Glutamatergic neuron (in vitro differentiated cells): ENCODE measurements at regions not wholly inside any gene's neighbourhood (a gene's known extent, or its start where the extent isn't known, plus 50 kb on each side); places are given as distances from the start of the nearest gene placed in this dataset.
"Not testable (repeated sequence)": the region's sequence is repeated elsewhere in the genome, so short reads cannot be mapped to it uniquely, and the experiment has no call there.

Experiments used
- DNase-seq: peaks from one replicate; pipeline ENCODE4 v3.0.0; 2022
- H3K27ac Mint-ChIP-seq: one replicate; pipeline ENCODE4 v1.8.0; 2020; ENCODE audit warnings: mild to moderate bottlenecking, mixed read lengths, inconsistent platforms; ENCODE audit not compliant: unreplicated experiment
- H3K27me3 Mint-ChIP-seq: one replicate; pipeline ENCODE4 v1.8.0; 2020; ENCODE audit warnings: mild to moderate bottlenecking, moderate library complexity, mixed read lengths, inconsistent platforms; ENCODE audit not compliant: unreplicated experiment
- H3K36me3 Mint-ChIP-seq: one replicate; pipeline ENCODE4 v1.8.0; 2020; ENCODE audit warnings: mild to moderate bottlenecking, mixed read lengths, inconsistent platforms; ENCODE audit not compliant: unreplicated experiment
- H3K4me1 Mint-ChIP-seq: one replicate; pipeline ENCODE4 v1.8.0; 2020; ENCODE audit warnings: mild to moderate bottlenecking, low read depth, mixed read lengths, inconsistent platforms; ENCODE audit not compliant: unreplicated experiment
- H3K4me3 Mint-ChIP-seq: one replicate; pipeline ENCODE4 v1.8.0; 2020; ENCODE audit warnings: mild to moderate bottlenecking, mixed read lengths, inconsistent platforms; ENCODE audit not compliant: unreplicated experiment
- H3K9me3 Mint-ChIP-seq: one replicate; pipeline ENCODE4 v1.8.0; 2020; ENCODE audit warnings: mild to moderate bottlenecking, moderate library complexity, mixed read lengths, inconsistent platforms; ENCODE audit not compliant: unreplicated experiment
- TF ChIP-seq, protein P1 (sequence below): fragments of 200-600 bp; sonication (generic); IDR thresholded peaks from one replicate; pipeline ENCODE4 v1.5.0; 2021; ENCODE audit not compliant: partially characterized antibody, unreplicated experiment

DNA sequence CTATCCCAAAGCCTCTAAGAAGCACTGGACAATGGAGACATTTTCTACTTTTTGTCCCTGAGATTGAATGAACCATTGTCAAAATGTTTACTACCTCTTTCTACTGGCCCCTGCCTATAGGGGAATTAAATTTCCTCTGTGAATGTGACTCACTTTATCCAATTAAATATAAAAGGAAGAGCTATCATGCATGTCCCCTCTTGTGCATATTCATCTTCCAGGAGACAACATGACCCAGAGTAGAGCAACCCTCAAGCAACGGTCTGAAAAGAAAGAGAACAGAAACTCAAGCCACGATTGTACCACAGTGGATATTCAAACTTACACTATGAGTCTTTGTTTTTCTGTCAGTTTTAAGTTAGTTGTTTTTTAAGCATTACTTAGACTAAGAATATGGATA, 938.4 kb upstream of the ATXN7L3B start:
- Mint-ChIP-seq H3K36me3 (no peaks in the 10 kb centered on the region), H3K4me3 (no peak overlapping the region), H3K27ac (no peak overlapping the region), H3K4me1 (no peaks in the 10 kb centered on the region), H3K27me3 (no peaks in the 10 kb centered on the region), H3K9me3 (no peaks in the 10 kb centered on the region)
- no peak for DNase-seq
- TF ChIP-seq, protein P1, sequence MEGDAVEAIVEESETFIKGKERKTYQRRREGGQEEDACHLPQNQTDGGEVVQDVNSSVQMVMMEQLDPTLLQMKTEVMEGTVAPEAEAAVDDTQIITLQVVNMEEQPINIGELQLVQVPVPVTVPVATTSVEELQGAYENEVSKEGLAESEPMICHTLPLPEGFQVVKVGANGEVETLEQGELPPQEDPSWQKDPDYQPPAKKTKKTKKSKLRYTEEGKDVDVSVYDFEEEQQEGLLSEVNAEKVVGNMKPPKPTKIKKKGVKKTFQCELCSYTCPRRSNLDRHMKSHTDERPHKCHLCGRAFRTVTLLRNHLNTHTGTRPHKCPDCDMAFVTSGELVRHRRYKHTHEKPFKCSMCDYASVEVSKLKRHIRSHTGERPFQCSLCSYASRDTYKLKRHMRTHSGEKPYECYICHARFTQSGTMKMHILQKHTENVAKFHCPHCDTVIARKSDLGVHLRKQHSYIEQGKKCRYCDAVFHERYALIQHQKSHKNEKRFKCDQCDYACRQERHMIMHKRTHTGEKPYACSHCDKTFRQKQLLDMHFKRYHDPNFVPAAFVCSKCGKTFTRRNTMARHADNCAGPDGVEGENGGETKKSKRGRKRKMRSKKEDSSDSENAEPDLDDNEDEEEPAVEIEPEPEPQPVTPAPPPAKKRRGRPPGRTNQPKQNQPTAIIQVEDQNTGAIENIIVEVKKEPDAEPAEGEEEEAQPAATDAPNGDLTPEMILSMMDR: no peak

DNA sequence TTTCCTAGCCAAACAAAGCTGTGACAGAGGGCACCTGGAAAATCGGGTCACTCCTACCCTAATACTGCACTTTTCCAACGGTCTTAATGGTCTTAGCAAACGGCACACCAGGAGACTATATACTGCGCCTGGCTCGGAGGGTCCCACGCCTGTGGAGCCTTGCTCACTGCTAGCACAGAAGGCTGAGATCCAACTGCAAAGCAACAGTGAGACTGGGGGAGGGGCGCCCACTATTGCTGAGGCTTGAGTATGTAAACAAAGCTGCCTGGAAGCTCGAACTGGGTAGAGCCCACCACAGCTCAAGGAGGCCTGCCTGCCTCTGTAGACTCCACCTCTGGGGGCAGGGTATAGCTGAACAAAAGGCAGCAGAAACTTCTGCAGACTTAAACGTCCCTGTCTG, 931.7 kb upstream of the ATXN7L3B start:
- not testable (repeated sequence) for H3K9me3 Mint-ChIP-seq, H3K27ac Mint-ChIP-seq, H3K27me3 Mint-ChIP-seq, DNase-seq, H3K36me3 Mint-ChIP-seq, H3K4me1 Mint-ChIP-seq, H3K4me3 Mint-ChIP-seq

DNA sequence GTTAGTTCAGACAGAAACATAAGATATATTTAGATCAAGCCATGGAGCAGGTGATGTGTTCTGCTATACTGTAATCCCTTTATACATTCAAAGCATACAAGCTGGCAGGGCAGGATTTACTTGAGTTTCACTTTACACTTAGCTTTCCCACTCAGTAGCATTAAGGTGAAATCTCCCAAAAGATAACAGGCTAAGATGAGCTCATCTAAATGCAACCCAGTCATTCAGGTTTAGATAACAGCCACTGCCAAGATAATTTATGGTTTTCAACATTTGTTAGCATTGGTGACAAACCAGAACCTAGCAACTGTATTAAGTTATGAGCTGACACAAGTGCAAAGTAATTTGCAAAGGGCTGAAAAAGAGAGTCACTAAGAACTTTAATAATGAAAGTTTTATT, 925.1 kb upstream of the ATXN7L3B start:
- H3K27me3 Mint-ChIP-seq: peaks cover under 1% of the 10 kb centered on the region
- H3K4me1 Mint-ChIP-seq: no peaks in the 10 kb centered on the region
- H3K27ac Mint-ChIP-seq: no peak overlapping the region
- H3K9me3 Mint-ChIP-seq: no peaks in the 10 kb centered on the region
- no peak for DNase-seq
- TF ChIP-seq, protein P1: no peak
- no peak overlapping the region for H3K4me3 Mint-ChIP-seq
- H3K36me3 Mint-ChIP-seq: no peaks in the 10 kb centered on the region

DNA sequence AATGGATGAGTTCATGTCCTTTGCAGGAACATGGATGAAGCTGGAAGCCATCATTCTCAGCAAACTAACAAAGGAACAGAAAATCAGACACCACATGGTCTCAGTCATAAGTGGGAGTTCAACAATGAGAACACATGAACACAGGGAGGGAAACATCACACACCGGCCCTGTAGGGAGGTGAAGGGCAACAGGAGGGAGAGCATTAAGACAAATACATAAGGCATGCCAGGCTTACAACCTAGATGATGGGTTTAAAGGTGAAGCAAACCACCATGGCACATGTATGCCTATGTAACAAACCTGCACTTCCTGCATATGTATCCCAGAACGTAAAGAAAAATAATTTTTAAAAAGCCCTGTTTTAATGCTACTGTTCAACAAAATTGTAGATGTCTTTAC, 914.2 kb upstream of the ATXN7L3B start:
- Mint-ChIP-seq H3K27me3 (peaks cover 5% of the 10 kb centered on the region), H3K4me1 (no peaks in the 10 kb centered on the region)

DNA sequence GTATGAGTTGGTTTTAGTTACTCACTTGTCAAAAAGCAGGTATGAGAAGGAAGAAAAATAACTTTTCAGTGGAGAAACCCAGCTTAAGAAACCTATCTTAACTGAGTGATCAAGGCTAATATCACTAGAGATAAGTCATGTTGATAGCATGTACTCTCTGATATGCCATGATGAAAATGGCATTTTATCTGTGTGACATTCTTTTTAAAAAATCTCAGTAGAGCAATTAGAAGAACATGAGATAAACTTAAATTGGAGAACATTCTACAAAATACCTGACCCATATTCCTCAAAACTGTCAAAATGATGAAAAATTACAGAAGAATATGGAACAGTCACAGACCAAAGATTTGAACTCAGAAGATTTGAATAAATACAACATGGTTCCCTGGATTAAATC, 912.4 kb upstream of the ATXN7L3B start:
- TF ChIP-seq, protein P1: no peak
- Mint-ChIP-seq H3K4me1 (peaks cover under 1% of the 10 kb centered on the region), H3K27me3 (peaks cover 5% of the 10 kb centered on the region), H3K36me3 (no peaks in the 10 kb centered on the region), H3K27ac (no peak overlapping the region), H3K9me3 (no peaks in the 10 kb centered on the region), H3K4me3 (no peak overlapping the region)
- no peak for DNase-seq

More for the DNA sequence above, 914.2 kb upstream of the ATXN7L3B start:
- Mint-ChIP-seq H3K27ac (no peak overlapping the region), H3K36me3 (no peaks in the 10 kb centered on the region), H3K9me3 (no peaks in the 10 kb centered on the region), H3K4me3 (no peak overlapping the region)
- TF ChIP-seq, protein P1: no peak
- DNase-seq: no peak

DNA sequence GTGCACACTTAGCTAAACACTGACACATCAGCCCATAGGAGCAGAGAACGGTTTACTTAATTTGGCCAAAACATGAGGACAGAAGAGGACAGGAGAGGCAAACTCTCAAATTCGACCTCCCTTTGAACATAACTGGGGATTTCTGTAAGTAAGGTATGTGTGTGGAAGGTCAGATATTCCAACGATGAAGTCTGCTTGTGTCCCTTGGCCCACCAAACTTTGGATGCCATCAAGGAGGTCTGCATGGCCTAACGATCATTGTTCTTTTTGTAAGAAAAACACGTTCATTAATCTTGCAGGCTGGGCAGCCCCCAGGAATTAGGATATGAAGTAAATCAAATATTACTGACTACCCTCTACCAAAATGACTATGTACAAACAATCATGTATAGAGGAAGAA, 908.5 kb upstream of the ATXN7L3B start:
- H3K27me3 Mint-ChIP-seq: peaks cover 2% of the 10 kb centered on the region
- H3K9me3 Mint-ChIP-seq: no peaks in the 10 kb centered on the region
- no peak overlapping the region for H3K4me3 Mint-ChIP-seq
- H3K4me1 Mint-ChIP-seq: peaks cover 9% of the 10 kb centered on the region
- H3K36me3 Mint-ChIP-seq: no peaks in the 10 kb centered on the region
- DNase-seq: no peak
- no peak overlapping the region for H3K27ac Mint-ChIP-seq
- TF ChIP-seq, protein P1: no peak
